Heart left ventricle (tissue), 16 donors: ENCODE measurements at regions not wholly inside any gene's neighbourhood (a gene's known extent, or its start where the extent isn't known, plus 50 kb on each side); places are given as distances from the start of the nearest gene placed in this dataset.

Source experiments
- ATAC-seq, 4 donors: fragments of 200-7000 bp; cut with Tn5 transposase; one replicate each; pipeline ENCODE4 v1.9.1; 2020 to 2022; ENCODE audit warnings: moderate library complexity in 4 of 4, mild to moderate bottlenecking in 3 of 4, moderate number of reproducible peaks in 1 of 4
- DNase-seq, 5 donors: peaks; one replicate each; pipeline ENCODE4 v3.0.0-alpha.2; 2020
- H3K27ac ChIP-seq, 12 donors: fragments of 200-600 bp; sonication (generic) in 4 of 12; one replicate each; pipeline versions ENCODE4 v1.5.0 to v1.8.0; 2016 to 2022; ENCODE audit warnings: mild to moderate bottlenecking in 2 of 12
- H3K27me3 ChIP-seq, 9 donors: fragments of 200-600 bp; sonication (generic) in 2 of 9; one replicate each; pipeline versions ENCODE4 v1.5.1 to v1.8.0; 2016 to 2022; ENCODE audit warnings: mild to moderate bottlenecking in 3 of 9
- H3K36me3 ChIP-seq, 9 donors: fragments of 200-600 bp; sonication (generic) in 2 of 9; one replicate each; pipeline versions ENCODE4 v1.5.0 to v1.8.0; 2018 to 2022; ENCODE audit warnings: mild to moderate bottlenecking in 2 of 9
- H3K4me1 ChIP-seq, 12 donors: fragments of 200-600 bp; sonication (generic) in 4 of 12; one replicate each; pipeline versions ENCODE4 v1.5.0 to v1.8.0; 2016 to 2022; ENCODE audit warnings: mild to moderate bottlenecking in 3 of 12
- H3K4me3 ChIP-seq, 12 donors: fragments of 200-600 bp; sonication (generic) in 4 of 12; one replicate each; pipeline versions ENCODE4 v1.5.0 to v1.8.0; 2017 to 2022; ENCODE audit warnings: mild to moderate bottlenecking in 9 of 12, moderate library complexity in 4 of 12
- H3K9me3 ChIP-seq, 12 donors: fragments of 200-600 bp; sonication (generic) in 4 of 12; one replicate each; pipeline versions ENCODE4 v1.5.0 to v1.8.0; 2016 to 2022; ENCODE audit warnings: mild to moderate bottlenecking in 1 of 12
- POLR2A ChIP-seq, 2 donors: fragments of 450-650 bp; IDR thresholded peaks; one replicate each; pipeline ENCODE4 v1.6.1; 2017; ENCODE audit warnings: antibody characterized with exemption in 2 of 2, mild to moderate bottlenecking in 2 of 2, moderate library complexity in 2 of 2
- whole genome bisulfite sequencing, 4 donors: extraction: QIAGEN DNeasy Blood & Tissue Kit in 2 of 4; methylation state at CpG; one replicate each; pipeline versions ENCODE4 v1.1.5 to v1.1.7; 2013 to 2018; 5-methylcytosine and 5-hydroxymethylcytosine counted together
- intact Hi-C, 10 donors: fragments of 100-400 bp; cut with DNase I; formaldehyde crosslinking; loops; one replicate each; pipeline versions ENCODE4 v1.11.1 to v1.14.2; 2022
- TF ChIP-seq, protein P1 (sequence below), 12 donors: fragments of 200-600 bp; sonication (generic) in 4 of 12; IDR thresholded peaks; one replicate each; pipeline versions ENCODE4 v1.5.0 to v1.8.0; 2018 to 2022; ENCODE audit warnings: antibody characterized with exemption in 12 of 12, mild to moderate bottlenecking in 5 of 12
- donor health status: ischemic (EF 13 %, LVEDD 7.1; RV severe dilation, severe dysfunction).
- donor health status: healthy with polysubstance abuse.
- donor health status: DM: no; HTN: yes; CAD: no.
- donor health status: DM: no; HTN: no; CAD: no.
- donor health status: ischemic (EF 25% LVEDD 6.9; RV normal size, moderate dysfunction).
- donor health status: ischemic (EF 25% LVEDD 5.7; RV mildly dilated, moderate dysfunction).
- donor health status: healthy.
- donor health status: DM: yes; HTN: yes; CAD: no.
- donor health status: ischemic (EF 35%, LVEDD 5.7; RV mildly dilated, moderate dysfunction).
- donor health status: nonischemic (EF 11% LVEDD 7.7; RV severe dilation, severe dysfunction).
- donor health status: DM: yes; HTN: yes; CAD: no.
- donor health status: PGD.
- donor health status: ischemic (EF 29% LVEDD 5.4; RV normal size, mild dysfunction).
- donor health status: nonischemic (EF 23%, LVEDD 6.1; RV moderate dilation, normal function).

DNA sequence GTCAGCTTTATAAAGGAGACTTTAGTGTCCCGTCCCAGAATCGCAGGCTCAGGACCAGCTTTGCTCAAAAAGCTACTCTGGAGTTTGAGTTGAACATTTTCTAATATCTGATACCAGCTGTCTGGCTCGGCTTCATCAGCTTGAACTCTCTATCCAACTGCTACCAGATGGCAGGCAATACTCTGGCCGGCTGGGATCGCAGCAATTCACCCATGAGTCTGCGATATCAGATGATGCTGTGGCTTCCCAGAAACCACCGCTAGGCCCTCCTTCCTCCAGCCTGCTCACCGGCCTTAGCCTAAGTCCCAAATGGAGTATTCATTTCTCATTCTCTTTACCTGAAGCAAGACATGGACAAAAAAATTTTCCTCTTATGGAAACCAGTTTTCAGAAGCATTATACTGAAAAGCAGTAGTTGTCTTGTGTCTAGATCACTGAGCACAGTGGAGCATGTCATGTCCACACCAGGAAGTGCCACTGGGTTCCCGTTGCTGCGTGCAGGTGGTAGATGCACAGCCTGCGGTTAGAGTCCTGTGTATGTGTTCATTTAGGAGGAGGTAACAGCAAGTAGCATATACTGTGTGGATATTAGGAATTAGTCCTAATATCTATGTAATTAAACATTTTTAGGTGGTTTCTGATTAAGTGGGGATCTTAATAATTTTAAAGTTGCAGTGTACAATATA lies 162.0 kb upstream of the SOX11 start:
- H3K27ac ChIP-seq, result no peak overlapping the region
- intact Hi-C loops, result no loop called here
- peaks cover 0 to 6% (median 0%) of the 10 kb centered on the region in 9 donors for H3K27me3 ChIP-seq
- TF ChIP-seq, protein P1, sequence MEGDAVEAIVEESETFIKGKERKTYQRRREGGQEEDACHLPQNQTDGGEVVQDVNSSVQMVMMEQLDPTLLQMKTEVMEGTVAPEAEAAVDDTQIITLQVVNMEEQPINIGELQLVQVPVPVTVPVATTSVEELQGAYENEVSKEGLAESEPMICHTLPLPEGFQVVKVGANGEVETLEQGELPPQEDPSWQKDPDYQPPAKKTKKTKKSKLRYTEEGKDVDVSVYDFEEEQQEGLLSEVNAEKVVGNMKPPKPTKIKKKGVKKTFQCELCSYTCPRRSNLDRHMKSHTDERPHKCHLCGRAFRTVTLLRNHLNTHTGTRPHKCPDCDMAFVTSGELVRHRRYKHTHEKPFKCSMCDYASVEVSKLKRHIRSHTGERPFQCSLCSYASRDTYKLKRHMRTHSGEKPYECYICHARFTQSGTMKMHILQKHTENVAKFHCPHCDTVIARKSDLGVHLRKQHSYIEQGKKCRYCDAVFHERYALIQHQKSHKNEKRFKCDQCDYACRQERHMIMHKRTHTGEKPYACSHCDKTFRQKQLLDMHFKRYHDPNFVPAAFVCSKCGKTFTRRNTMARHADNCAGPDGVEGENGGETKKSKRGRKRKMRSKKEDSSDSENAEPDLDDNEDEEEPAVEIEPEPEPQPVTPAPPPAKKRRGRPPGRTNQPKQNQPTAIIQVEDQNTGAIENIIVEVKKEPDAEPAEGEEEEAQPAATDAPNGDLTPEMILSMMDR (IDR thresholded peaks at IDR 0.05), result no peak
- no peak for TF ChIP-seq POLR2A (IDR thresholded peaks at IDR 0.05)
- H3K9me3 ChIP-seq, result no peaks in the 10 kb centered on the region
- 84 to 90% (median 88%) methylated on average over 11 of the region's 11 CpGs for WGBS, 4 donors
- H3K36me3 ChIP-seq, result no peaks in the 10 kb centered on the region
- DNase-seq (no peak), ATAC-seq (no peak)
- no peak overlapping the region for H3K4me3 ChIP-seq
- no peaks in the 10 kb centered on the region for H3K4me1 ChIP-seq

DNA sequence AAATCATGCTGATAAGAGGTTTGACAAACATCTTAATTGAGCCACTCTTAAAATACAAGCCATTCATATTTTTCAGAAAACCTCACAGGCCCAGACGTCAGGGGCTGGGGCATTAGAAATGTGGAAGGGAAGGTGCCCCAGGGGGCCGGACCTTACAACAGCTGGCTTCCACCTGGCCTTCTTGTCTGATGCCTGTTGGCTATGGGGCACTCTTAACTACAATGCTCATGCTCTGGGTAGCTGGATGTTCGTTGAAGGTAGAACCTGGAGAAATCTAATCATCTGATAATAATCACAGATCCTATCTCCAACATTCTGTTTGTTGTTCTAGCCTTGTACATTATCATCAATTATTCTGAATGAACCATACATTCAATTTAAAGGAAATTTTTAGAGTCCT lies 156.9 kb upstream of the SOX11 start:
- 68 to 77% (median 72%) methylated on average over 3 of the region's 3 CpGs for WGBS, 4 donors
- Histone ChIP-seq H3K27ac (no peak overlapping the region), H3K27me3 (peaks cover 0 to 8% (median 0%) of the 10 kb centered on the region in 9 donors), H3K36me3 (no peaks in the 10 kb centered on the region), H3K4me1 (no peaks in the 10 kb centered on the region), H3K4me3 (no peak overlapping the region), H3K9me3 (no peaks in the 10 kb centered on the region)
- DNase-seq (no peak), ATAC-seq (no peak)
- intact Hi-C loops, result no loop called here
- TF ChIP-seq, protein P1 (IDR thresholded peaks at IDR 0.05), result no peak
- no peak for TF ChIP-seq POLR2A (IDR thresholded peaks at IDR 0.05)

DNA sequence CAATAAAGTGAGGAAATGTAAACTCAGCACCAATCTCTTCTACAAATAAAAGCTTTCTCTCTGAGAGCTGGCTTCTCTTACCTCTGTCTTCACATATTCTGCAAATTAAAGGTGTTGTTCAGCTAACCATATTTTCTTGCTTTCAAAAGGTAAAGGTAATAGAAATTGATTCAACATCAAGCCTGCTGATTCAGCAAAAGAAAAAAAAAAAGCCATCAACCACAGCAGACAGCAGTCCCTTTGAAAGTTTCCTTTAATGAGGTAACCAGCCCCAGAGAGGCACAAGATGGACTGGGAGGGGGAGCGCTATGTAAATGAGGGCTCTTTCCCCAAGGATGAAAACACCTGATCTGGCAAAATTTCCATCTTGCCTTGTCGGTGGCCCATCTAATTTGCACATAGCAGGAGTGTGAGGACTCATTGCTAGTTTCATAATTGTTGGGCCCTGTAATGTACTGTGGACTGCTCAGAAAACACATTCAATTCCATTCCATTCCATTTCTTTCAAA lies 154.9 kb upstream of the SOX11 start:
- Histone ChIP-seq H3K4me1 (peaks cover 0 to 5% (median 0%) of the 10 kb centered on the region in 12 donors), H3K27ac (no peak overlapping the region), H3K4me3 (no peak overlapping the region), H3K27me3 (peaks cover 0 to 8% (median 0%) of the 10 kb centered on the region in 9 donors), H3K36me3 (no peaks in the 10 kb centered on the region), H3K9me3 (no peaks in the 10 kb centered on the region)
- DNase-seq (no peak), ATAC-seq (no peak)
- intact Hi-C loops, result no loop called here
- WGBS, 4 donors, result 81 to 91% (median 89%) methylated on average over 2 of the region's 2 CpGs
- TF ChIP-seq, protein P1 (IDR thresholded peaks at IDR 0.05), result no peak
- TF ChIP-seq POLR2A (IDR thresholded peaks at IDR 0.05), result no peak

DNA sequence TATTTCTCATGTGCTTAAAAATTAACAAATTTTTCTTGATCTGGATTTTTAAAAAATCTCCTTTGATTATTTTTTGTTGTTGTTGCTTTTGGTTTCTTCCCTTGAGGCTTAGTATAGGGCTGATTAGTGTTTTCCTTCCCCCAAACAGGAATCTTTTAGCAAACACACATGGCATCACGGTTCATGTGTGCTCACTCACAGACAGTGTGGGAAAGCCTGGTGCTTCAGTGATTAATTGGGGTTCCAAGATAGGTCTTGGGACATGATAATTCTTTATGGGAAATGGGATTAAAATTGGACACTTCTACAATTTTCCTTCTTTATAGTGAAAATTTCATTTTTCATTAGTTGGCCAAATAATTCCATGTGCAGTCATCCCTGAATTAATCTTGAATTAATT lies 153.9 kb upstream of the SOX11 start:
- ATAC-seq, result no peak
- 89 to 98% (median 93%) methylated on average over 1 of the region's 1 CpG for WGBS, 4 donors

More for the DNA sequence above, 153.9 kb upstream of the SOX11 start:
- intact Hi-C loops, result no loop called here
- TF ChIP-seq, protein P1 (IDR thresholded peaks at IDR 0.05), result no peak
- no peak for TF ChIP-seq POLR2A (IDR thresholded peaks at IDR 0.05)
- Histone ChIP-seq H3K9me3 (no peaks in the 10 kb centered on the region), H3K4me3 (no peak overlapping the region), H3K27me3 (peaks cover 0 to 8% (median 0%) of the 10 kb centered on the region in 9 donors), H3K36me3 (no peaks in the 10 kb centered on the region), H3K27ac (no peak overlapping the region), H3K4me1 (peaks cover 0 to 5% (median 0%) of the 10 kb centered on the region in 12 donors)
- DNase-seq, result no peak
